ENCODE measurements at regions not wholly inside any gene's neighbourhood (a gene's known extent, or its start where the extent isn't known, plus 50 kb on each side); places are given as distances from the start of the nearest gene placed in this dataset.

GRCh38 chr20:53843645-53844044 lies 226.7 kb downstream of the BCAS1 start:
- DNase-seq (ENCODE audit: low spot score) (no peak), ATAC-seq (no peak)
- intact Hi-C loops (cut with DNase I) = no loop called here

- DNase-seq (ENCODE audit: low spot score) = no peak
- no peak for ATAC-seq
- intact Hi-C loops (cut with DNase I) = no loop called here
Measured at GRCh38 chr20:53842301-53843099, 227.9 kb downstream of the BCAS1 start.

- DNase-seq (ENCODE audit: low spot score) = no peak
- intact Hi-C loops (cut with DNase I) = no loop called here
- no peak for ATAC-seq
Measured at GRCh38 chr20:53841741-53842140, 228.7 kb downstream of the BCAS1 start.

GRCh38 chr20:53840532-53840931 lies 229.9 kb downstream of the BCAS1 start:
- DNase-seq (ENCODE audit: low spot score) (no peak), ATAC-seq (no peak)
- intact Hi-C loops (cut with DNase I) = no loop called here

GRCh38 chr20:53839423-53840176 lies 230.8 kb downstream of the BCAS1 start:
- DNase-seq (ENCODE audit: low spot score) (no peak), ATAC-seq (peak; percentile 59)
- intact Hi-C loops (cut with DNase I) = no loop called here

GRCh38 chr20:53838311-53838868 lies 232.0 kb downstream of the BCAS1 start:
- ATAC-seq (no peak), DNase-seq (ENCODE audit: low spot score) (no peak)
- intact Hi-C loops (cut with DNase I) = no loop called here

- DNase-seq (ENCODE audit: low spot score) (no peak), ATAC-seq (no peak)
- intact Hi-C loops (cut with DNase I) = no loop called here
Measured at GRCh38 chr20:53837126-53837826, 233.1 kb downstream of the BCAS1 start.

- intact Hi-C loops (cut with DNase I) = no loop called here
- no peak for ATAC-seq
- no peak for DNase-seq (ENCODE audit: low spot score)
Measured at GRCh38 chr20:53834749-53835148, 235.6 kb downstream of the BCAS1 start.

GRCh38 chr20:53834062-53834442 lies 236.3 kb downstream of the BCAS1 start:
- intact Hi-C loops (cut with DNase I) = no loop called here
- ATAC-seq = no peak
- DNase-seq (ENCODE audit: low spot score) = no peak

- intact Hi-C loops (cut with DNase I) = no loop called here
- no peak for ATAC-seq
Measured at GRCh38 chr20:53833333-53834061, 236.9 kb downstream of the BCAS1 start.

GRCh38 chr20:53832499-53832898 lies 237.9 kb downstream of the BCAS1 start:
- intact Hi-C loops (cut with DNase I) = no loop called here
- no peak for DNase-seq (ENCODE audit: low spot score)
- no peak for ATAC-seq

More at GRCh38 chr20:53833333-53834061, 236.9 kb downstream of the BCAS1 start:
- DNase-seq (ENCODE audit: low spot score) = no peak

- DNase-seq (ENCODE audit: low spot score) (no peak), ATAC-seq (no peak)
- intact Hi-C loops (cut with DNase I) = no loop called here
Measured at GRCh38 chr20:53831812-53832211, 238.2 kb upstream of the ZNF217 start.

- DNase-seq (ENCODE audit: low spot score) (no peak), ATAC-seq (no peak)
- intact Hi-C loops (cut with DNase I) = no loop called here
Measured at GRCh38 chr20:53831228-53831627, 237.6 kb upstream of the ZNF217 start.

GRCh38 chr20:53829724-53830521 lies 236.3 kb upstream of the ZNF217 start:
- ATAC-seq (peak; percentile 27), DNase-seq (ENCODE audit: low spot score) (no peak)
- intact Hi-C loops (cut with DNase I) = no loop called here

GRCh38 chr20:53829255-53829723 lies 235.7 kb upstream of the ZNF217 start:
- DNase-seq (ENCODE audit: low spot score) (no peak), ATAC-seq (peak; percentile 83)
- intact Hi-C loops (cut with DNase I) = no loop called here

- ATAC-seq (peak; percentile 87), DNase-seq (ENCODE audit: low spot score) (no peak)
- intact Hi-C loops (cut with DNase I) = no loop called here
Measured at GRCh38 chr20:53828682-53829254, 235.1 kb upstream of the ZNF217 start.

GRCh38 chr20:53828088-53828681 lies 234.5 kb upstream of the ZNF217 start:
- no peak for DNase-seq (ENCODE audit: low spot score)
- intact Hi-C loops (cut with DNase I) = no loop called here
- ATAC-seq = peak; percentile 23

All from sciatic nerve (tissue), 2 donors.